GM19328 (cell line): ENCODE measurements at regions not wholly inside any gene's neighbourhood (a gene's known extent, or its start where the extent isn't known, plus 50 kb on each side); places are given as distances from the start of the nearest gene placed in this dataset.

ENCODE experiments used
- ATAC-seq: cut with Tn5 transposase; IDR thresholded peaks from one replicate; pipeline ENCODE4 v1.9.1; 2021; ENCODE audit warnings: mild to moderate bottlenecking, moderate library complexity; ENCODE audit not compliant: unreplicated experiment

DNA sequence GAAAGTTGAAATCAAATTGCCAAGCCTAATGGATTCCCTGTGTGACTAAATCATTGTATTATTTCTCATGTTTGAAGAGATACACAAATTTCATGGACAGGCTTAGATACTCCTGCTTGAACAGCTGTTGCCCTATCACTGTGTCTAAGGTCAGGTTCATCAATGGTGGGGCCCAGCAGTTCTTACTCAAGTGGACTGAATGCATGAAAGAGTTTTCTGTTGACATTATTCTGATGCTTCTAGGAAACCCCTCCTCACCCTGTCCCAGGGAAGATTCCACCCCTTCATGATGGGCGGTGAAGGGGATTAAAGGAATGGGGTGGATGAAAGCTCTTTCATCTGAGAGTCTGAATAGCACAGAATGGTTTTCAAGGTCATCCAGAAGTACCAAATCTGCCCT lies 148.8 kb downstream of the INO80D start:
- no peak for ATAC-seq

DNA sequence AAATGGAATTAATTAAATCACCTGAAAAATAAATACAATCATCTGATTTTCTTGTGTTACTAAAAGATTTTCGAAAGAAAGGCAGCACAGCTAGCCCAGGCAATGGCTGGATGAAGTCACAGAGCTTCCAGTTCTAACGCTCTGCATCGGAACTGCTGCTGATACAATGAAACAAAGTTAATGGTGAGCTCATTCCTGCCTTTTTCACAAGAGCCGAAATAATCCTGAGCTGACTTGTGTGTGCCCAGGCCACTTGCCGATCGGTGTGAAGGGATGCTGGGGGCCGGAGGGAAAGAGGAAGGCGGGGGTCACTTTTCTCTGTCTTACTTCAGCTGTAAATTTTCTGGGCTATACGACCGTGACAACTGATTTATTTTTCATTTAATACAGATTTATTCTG lies 149.5 kb downstream of the INO80D start:
- ATAC-seq = no peak

DNA sequence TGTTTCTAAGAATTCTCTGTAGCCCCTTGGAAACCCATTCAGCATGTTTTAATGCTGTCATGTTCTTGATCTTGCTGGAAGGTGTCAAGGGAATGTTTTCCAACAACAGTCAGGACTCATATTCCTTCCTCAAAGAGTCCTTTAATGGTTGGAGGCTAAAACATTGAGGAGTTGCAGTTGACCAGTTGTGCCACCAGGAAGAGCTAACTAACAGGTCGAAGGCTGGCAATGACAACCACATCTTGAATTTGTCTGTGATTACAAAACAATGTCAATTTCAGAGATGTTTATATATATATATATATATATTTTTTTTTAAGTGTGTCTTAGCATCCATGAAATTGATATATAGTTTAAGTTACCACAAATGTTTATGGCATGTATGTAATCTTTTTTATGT lies 151.5 kb downstream of the INO80D start:
- ATAC-seq = no peak

DNA sequence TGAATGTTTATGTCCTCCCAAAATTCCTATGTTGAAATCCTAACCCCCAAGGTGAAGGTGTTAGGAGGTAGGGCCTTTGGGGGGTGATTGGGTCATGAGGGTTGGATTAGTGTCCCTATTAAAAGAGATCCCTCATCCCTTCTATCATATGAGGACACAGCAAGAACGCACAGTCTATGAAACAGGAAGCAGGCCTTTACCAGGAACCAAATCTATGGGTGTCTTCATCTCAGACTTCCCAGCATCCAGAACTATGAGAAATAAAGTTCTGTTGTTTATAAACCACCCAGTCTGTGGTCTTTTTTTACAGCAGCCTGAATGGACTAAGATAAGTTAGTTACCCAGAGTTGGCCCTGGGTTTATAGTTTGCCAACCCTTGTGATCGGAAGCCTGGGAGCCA lies 153.1 kb downstream of the INO80D start:
- ATAC-seq = no peak

DNA sequence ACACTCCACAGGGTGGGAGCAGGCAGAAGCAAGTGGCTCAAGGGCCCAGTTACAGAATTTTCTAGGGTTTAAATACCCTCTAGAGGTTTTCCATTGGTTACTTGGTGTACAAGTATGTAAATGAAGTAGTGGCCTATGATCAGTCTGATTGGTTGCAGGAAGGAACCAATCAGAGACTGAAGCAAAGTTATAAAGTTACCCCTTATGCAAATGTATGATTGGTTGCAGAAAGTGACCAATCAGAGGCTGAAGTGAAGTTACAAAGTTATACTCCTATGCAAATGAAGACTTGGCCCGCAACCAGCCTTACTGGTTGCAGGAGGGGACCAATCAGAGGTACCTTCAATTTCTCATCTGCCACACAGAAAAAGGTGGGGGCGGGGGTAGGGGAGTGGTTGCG lies 154.6 kb downstream of the INO80D start:
- no peak for ATAC-seq

DNA sequence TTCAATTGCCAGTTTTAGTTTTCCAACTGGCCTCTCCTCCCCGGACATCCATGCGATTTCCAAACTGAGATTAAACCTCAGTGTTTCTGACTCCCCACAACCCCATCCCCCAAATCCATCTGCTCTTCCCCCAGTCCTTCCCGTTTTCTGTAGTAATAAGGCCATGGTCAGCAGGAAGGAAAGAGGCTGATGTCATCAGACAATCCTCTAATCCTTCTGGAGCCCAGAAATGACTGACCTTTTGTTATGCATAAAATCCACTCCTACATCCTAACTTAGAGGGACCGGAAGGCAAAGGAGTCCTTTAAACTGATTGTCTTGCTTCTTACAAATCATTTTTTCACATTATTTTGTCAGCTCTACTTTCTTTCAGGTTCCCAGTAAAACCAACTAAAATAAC lies 155.8 kb downstream of the INO80D start:
- ATAC-seq = no peak

DNA sequence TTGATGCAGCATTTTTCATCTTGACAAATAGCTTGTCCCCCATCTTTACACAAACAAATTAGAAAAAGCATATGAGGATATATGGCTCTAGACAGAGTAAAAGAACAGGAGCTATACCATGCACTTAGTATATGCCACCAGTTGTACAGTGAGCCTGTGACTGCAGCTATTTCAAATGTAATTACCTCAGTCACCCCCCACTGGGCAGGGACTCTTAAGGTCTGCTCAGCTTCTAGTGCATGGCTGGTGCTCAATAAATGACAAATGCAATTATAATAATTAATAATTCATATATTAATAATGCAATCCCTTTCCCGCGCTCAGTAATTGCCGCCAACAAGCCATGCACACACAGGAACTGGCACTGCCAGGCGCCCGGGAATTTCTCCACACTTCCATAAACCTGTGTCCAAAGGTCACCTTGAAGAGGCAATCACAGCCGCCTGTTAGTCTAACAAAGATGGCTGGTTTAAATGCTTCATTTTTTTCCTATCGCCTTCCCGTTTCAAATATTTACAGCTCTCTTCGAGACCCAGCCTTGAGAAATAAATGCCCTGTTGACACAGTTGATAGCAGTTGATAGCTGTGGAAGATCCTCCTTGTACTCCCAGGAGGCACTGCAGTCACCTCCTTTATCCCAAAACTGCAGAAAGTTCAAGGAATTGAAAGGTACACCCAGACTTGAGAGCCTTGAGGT lies 156.6 kb downstream of the INO80D start:
- no peak for ATAC-seq

DNA sequence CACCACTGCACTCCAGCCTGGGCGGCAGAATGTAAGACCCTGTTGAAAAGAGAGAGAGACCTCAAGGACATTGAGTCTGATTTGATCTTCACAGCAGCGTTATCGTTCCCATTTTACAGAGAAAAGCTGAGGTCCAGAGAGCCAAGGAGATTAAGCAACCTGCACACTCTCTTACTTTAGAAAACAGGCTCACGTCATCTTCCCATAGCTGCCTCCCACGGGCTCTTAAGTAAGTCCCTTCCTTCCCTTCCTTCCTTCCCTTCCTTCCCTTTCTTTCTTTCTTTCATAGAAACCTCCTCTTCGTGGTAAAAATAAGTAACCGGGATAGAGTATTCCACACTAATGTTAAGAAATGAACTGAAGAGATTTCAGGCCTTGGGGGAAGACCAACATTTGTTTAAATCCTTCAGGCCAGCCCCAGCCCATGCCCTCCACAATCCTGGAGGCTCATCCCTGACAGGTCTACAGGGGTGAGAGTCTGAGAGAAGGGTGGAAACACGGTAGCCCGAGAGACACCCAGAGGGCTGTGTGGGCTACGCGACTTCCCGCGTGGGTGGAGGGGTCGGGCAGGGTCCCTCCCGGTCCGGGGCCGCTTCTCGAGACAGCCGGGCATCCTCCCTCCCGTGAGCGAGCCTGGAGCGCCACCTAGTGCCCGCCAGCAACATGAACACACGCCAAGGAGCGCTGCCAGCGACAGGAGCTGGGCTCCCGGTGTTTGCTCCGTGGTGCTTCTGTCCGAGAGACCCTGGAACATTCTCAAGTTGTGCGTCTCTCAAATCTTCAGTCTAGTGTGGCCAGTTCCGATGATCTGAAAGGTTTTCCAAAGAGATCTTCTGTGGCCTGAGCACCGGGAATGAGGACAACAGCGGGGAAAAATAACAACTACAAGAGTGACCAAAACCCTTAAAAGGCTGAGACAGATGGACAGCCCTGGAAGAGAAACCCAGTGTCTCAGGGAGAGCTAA lies 160.3 kb downstream of the INO80D start:
- peak; percentile 90 for ATAC-seq

DNA sequence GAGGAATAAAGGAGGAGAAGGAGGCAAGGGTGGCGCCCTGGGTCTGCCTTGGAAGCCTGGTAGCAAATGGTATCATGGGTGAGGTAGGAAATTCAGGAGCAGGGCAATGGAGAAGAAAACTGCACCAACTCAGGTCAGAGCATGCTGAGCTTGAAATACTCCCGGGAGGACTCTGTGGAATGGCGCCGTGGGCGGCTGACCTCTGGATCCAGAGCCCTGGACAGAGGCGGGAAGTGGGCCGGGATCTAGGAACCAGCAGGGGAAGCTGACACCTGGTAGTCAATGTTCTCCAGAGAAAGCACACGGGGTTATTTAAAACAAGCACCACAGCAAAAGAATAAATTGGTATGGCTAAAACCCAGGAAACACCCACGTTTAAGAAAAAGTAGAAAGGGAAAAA lies 161.3 kb downstream of the INO80D start:
- ATAC-seq = no peak

DNA sequence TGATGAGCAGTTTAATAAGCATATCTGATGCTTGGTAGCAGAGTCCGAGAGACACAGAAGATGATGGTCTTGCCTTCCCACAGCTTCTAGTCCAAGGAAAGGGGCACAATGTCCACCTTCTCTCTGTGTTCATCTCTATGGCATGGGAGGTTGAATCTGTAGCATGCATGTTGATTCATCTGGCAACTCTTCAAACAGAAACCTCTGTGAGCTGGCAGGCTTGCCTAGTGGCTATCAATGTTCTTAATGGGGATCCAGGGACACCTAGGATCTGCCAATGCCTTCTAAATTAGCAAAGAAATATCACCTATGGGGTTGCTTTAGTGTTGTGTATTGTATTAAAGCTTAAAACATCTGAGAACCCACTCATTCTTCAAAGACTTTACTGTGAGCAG lies 170.8 kb downstream of the INO80D start:
- no peak for ATAC-seq

DNA sequence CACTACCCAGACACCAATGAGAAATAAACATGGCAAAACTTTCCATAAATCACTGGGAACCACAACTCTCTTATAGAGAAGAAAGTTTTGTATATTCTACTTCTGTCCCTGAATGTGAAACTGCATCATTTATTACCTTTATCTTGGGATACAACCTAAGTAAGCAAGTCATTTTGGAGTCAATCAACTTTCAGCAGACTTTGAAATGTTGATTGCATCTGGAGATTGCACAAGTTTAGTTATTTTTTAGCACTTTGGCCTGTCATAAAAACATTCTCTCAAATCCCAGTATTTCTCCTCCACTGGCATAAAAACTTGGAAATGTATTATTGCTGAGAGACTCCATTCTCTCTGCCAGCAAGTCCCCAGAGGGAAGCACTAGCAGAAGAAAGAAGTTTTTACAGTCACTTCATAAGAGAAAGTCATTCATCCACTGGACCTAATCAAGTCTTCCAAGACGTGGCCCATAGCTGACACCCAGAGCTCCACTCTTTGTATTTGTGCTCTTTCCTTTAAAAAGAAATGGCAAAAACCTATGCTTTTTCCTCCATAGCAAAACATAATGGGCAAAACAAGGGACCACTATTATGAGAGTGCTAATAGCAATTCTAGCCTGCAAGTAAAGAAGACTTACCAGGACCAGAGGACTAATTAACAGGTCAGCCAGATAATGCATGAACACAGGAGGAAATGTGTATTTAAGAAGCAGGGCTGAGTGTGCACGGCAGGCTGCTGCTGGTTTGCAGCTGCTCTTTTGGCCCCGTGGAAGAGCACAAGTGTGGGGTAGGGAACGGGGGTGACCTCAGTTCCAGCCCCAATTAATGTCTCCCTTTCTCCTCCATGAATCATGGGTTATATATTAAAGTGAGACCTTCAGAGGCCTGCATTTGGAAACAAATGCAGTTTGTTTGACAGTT lies 171.5 kb downstream of the INO80D start:
- no peak for ATAC-seq

DNA sequence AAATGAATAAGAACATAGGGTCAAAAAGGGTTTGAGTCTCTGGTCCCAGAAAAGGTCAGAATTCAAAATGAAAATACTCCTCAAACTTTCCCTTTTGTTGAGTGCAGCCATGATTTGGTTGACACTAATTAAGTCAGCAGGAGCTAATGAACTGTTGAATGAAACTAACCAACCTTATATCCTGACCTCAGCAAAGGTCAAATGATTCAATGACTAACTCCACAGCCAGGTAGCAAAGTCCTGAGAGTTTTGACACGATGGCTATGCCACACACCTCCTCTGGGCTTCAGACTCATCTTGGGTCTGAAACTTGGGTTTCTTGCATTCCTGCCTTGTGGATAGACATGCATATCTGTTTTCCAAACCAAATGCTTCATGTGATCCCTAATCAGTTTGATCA lies 172.3 kb downstream of the INO80D start:
- no peak for ATAC-seq

DNA sequence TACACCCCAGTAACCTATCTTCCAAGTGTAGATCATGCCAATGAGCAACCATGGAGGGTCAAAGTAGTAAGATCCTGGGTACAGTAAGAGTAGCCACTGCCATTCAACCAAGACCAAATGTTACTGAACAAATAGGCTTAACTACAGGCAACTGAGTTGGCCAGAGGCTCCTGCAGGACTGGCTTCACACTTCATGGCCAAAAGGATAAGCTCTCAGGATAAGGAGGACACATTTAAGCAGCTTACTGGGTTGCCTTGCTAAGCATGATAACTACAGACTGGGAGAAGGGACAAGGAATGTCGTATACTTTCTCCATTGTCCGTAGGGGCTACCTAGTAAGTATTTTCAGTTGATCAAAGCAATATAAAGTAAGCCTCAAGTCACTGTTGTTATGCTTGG lies 174.7 kb downstream of the INO80D start:
- no peak for ATAC-seq

DNA sequence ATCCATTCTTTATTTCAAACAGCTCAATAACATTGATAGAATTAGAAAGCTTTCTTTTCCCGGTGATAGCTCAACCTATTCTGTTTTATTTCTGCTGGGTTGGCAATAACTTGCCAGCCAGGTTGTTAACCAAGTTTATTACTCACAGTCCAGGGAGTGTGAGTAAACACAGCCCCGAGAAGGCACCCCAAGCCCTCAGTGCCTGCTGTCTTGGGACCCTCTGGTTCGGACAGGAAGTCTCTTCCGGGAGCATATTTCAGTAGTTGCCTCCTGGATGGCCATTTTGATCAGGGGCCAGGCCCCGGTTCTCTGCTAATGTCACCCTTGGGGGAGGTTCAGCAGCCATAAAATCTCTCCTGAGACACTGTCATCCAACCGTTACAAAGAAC lies 176.8 kb downstream of the INO80D start:
- ATAC-seq = no peak

DNA sequence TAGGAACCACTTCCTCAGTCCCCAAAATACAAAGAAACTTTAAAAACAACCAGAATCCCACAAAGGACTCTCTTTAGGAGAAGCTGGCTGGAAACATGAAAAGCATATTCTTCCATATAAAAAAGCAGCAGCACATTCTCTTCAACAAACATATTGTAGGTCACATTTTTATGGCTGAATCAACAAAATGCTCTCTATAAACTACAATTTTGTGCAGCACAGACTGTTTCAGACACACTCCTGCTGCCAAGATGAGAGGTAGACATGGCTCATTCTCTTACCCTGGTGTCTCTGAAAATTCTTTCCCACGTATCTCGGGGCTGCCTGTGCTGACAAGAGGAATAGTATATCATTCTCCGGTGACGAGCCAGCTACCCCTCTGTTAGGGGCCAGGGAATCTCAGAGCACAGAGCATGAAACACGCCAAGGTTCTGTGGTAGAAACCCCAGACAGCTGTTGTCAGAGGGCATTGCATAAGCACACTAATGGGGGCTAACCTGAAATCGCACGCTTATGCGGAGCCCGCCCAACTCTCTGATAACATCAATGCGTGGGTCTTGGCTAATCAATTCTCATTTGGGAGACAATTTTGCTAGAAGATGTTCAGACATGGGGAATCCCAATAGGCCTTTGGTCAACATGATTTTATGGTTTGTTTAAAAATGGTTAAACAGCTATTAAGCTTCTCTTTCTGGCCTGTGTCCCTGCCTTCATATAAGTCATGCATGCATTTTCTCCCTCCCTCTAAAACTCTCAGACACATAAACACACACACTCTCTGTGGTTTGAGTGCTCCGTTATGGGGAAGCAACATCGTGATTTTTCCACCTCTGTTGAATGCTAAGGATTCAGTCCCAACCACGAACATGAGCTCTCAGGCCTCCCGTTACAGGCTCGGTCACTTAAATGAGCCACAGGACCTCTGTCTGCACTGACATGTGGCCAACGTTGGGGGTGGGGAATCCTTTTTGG lies 177.5 kb downstream of the INO80D start:
- ATAC-seq = no peak

DNA sequence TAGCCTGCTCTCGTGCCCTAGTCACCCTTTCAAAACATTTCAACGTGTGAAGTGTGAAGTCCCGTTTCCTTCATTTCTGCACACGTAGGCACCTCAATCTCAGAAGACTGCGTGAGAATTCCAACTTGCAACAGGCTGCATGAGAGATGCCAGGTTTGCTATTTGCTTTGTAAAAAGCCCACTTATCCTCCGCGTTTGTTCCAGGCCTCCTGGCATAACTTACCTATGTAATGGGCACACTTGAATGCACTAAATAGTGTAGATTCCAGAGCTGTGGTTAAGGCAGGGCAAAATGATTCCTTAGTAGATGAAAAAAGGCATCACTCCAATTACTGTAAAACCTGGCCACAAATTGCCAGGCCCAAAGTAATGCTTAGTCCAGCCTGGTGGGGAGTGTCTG lies 179.6 kb downstream of the INO80D start:
- no peak for ATAC-seq

DNA sequence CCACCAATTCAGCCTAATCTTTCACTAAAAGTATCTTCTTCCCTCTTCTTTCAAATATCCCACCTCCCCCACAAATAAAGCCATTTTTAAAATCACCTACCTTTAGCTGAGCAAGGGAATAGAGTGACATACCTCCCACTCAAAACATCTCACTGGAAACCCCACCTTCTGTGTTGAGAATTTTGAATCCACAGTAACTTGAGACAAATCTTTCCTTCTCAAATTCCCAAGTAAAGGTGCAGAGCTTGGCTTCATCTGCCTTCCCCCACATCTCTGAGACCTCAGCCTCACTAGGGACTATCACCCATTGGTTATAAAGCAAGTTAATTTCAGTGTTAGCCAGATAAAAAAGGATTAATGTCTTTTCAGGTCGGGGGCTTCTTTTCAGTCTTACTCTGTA lies 180.4 kb downstream of the INO80D start:
- ATAC-seq = no peak

DNA sequence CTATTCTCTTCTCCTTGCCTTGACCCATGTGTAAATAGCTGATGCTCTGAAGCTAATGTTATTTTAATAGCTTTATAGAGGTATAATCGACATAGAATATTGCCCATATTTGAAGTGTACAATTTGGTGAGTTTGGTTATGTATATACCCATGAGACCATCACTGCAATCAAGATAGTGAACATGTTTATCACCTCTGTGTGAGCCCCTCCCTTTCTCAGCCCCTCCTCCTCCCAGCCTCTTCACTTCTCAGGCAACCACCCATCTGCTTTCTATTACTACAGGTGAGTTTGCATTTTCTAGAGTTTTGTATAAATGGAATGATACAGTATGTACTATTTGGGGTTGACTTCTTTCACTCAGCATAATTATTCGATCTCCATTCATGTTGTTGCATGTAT lies 181.1 kb downstream of the INO80D start:
- no peak for ATAC-seq

DNA sequence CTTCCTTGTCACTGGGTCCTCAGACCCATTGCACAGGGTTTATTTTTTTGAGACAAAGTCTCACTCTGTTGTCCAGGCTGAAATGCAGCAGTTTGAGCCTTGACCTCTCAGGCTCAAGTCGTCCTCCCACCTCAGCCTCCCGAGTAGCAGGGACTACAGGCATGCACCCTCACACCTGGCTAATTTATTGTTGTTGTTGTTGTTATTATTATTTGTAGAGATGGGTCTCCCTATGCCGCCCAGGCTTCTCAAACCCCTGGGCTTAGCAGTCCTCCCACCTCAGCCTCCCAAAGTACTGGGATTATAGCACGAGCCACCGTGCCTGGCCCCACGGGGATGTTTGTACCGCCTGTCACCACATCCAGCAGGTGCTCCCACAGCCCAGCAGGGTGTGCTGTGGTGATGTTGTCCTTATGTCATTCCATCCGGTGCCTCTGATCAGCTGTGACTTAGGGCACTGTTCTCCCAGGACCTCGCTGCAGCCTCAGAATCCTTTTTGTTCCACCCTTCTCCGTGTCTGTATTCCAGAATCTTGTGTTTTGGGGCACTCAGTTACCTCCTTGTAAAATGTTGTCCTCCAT lies 182.3 kb downstream of the INO80D start:
- peak; percentile 76 for ATAC-seq

DNA sequence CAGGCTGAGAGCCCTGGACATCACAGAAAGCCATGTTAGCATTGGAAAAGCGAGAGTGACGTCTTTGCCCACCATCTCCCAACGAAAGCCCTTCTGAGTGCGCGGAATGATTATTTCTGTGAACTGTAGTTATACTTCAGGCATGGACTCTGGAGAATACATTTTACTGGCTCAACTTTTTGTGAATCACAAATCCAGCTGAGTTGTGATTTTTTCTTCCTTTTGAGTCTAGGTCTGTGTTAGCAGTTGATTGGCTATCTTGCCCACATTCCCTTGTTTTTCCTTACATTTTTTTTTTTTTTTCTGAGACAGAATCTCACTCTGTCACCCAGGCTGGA lies 183.1 kb downstream of the INO80D start:
- no peak for ATAC-seq
